ENCODE measurements at regions not wholly inside any gene's neighbourhood (a gene's known extent, or its start where the extent isn't known, plus 50 kb on each side); places are given as distances from the start of the nearest gene placed in this dataset.

DNA sequence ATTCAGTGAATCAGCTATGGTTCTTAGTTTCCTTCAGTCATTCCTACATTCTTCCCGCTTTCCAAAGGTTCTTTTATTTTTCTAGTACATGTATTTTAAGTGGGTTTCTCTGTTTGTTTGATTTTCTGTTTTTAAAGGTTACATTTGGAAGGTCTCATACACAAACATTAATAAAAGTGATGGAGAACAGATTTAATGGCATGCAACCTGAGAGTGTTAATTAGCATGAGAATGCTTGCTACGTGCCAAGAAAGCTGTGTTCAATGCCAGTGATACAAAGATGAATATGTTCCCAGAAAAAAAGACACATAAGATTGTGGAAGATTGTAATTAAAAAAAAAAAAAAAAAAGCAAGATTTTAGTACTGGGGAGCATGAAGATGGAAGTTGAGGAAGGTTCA, 61.8 kb upstream of the CDC42EP3 start:
- TF ChIP-seq, protein P1, sequence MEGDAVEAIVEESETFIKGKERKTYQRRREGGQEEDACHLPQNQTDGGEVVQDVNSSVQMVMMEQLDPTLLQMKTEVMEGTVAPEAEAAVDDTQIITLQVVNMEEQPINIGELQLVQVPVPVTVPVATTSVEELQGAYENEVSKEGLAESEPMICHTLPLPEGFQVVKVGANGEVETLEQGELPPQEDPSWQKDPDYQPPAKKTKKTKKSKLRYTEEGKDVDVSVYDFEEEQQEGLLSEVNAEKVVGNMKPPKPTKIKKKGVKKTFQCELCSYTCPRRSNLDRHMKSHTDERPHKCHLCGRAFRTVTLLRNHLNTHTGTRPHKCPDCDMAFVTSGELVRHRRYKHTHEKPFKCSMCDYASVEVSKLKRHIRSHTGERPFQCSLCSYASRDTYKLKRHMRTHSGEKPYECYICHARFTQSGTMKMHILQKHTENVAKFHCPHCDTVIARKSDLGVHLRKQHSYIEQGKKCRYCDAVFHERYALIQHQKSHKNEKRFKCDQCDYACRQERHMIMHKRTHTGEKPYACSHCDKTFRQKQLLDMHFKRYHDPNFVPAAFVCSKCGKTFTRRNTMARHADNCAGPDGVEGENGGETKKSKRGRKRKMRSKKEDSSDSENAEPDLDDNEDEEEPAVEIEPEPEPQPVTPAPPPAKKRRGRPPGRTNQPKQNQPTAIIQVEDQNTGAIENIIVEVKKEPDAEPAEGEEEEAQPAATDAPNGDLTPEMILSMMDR (conservative IDR thresholded peaks at IDR 0.05 in 1 of 2, IDR thresholded peaks at IDR 0.05 in 1 of 2; ENCODE audit: low read depth in 1 of 2, low read length in 2 of 2), result no peak
- TF ChIP-seq EZH2 (IDR thresholded peaks at IDR 0.05; ENCODE audit: low read length, missing control alignments), result no peak
